Caco-2 (cell line): ENCODE measurements at regions not wholly inside any gene's neighbourhood (a gene's known extent, or its start where the extent isn't known, plus 50 kb on each side); places are given as distances from the start of the nearest gene placed in this dataset.

Experiments used
- BruUV-seq: library from RNA; stranded (reverse); fragments of 400-500 nt; replicated peaks from 2 replicates; lab custom pipeline; 2021; lab: Mats Ljungman, UMichigan
- CTCF ChIA-PET: fragments of 300-600 bp; sonication (Branson Sonifier 250); formaldehyde crosslinking; loops from one replicate; lab custom pipeline; 2022; ENCODE audit warnings: antibody characterized with exemption; lab: Charles Lee
- POLR2A ChIA-PET: fragments of 300-600 bp; sonication (Branson Sonifier 250); formaldehyde crosslinking; loops from one replicate; lab custom pipeline; 2022; ENCODE audit warnings: antibody characterized with exemption; lab: Charles Lee
- DNase-seq, 2 experiments: peaks; one replicate each; pipeline versions ENCODE4 v3.0.0 to v3.0.0-alpha.2; 2020 to 2022
- H3K27me3 ChIP-seq: replicated peaks from 2 replicates; pipeline ENCODE4 v1.6.0; 2011; ENCODE audit warnings: low read length; ENCODE audit not compliant: control insufficient read depth, insufficient read depth
- H3K36me3 ChIP-seq: 2 replicates; pipeline ENCODE4 v1.5.1; 2011; ENCODE audit warnings: low read length; ENCODE audit not compliant: control insufficient read depth, insufficient read depth
- H3K4me1 ChIP-seq: fragments of 250-450 bp; sonication (Bioruptor Pico); 2 replicates; pipeline ENCODE4 v1.5.1; 2020; ENCODE audit warnings: mild to moderate bottlenecking
- H3K4me3 ChIP-seq: 2 replicates; pipeline ENCODE4 v1.5.1; 2011; ENCODE audit warnings: low read depth, mild to moderate bottlenecking, control low read depth, low read length
- H3K9me3 ChIP-seq: fragments of 250-450 bp; sonication (Bioruptor Pico); 2 replicates; pipeline ENCODE4 v1.5.1; 2020; ENCODE audit warnings: mild to moderate bottlenecking, moderate library complexity
- H3K27ac Mint-ChIP-seq: one replicate; pipeline ENCODE4 v1.8.0; 2022; ENCODE audit warnings: mixed read lengths; ENCODE audit not compliant: unreplicated experiment
- H3K27me3 Mint-ChIP-seq: one replicate; pipeline ENCODE4 v1.8.0; 2022; ENCODE audit warnings: mixed read lengths; ENCODE audit not compliant: insufficient read depth, unreplicated experiment
- H3K36me3 Mint-ChIP-seq: one replicate; pipeline ENCODE4 v1.8.0; 2022; ENCODE audit warnings: mild to moderate bottlenecking, mixed read lengths; ENCODE audit not compliant: insufficient read depth, unreplicated experiment
- H3K4me1 Mint-ChIP-seq: one replicate; pipeline ENCODE4 v1.8.0; 2022; ENCODE audit warnings: low read depth, mixed read lengths; ENCODE audit not compliant: unreplicated experiment
- H3K4me3 Mint-ChIP-seq: one replicate; pipeline ENCODE4 v1.8.0; 2022; ENCODE audit warnings: mild to moderate bottlenecking, moderate library complexity, mixed read lengths; ENCODE audit not compliant: unreplicated experiment
- H3K9me3 Mint-ChIP-seq: one replicate; pipeline ENCODE4 v1.8.0; 2022; ENCODE audit warnings: mixed read lengths; ENCODE audit not compliant: unreplicated experiment
- intact Hi-C: fragments of 100-400 bp; cut with micrococcal nuclease; formaldehyde crosslinking; loops from one replicate; pipeline ENCODE4 v1.10.0; 2022; ENCODE audit not compliant: unreplicated experiment
- TF ChIP-seq, protein P1 (sequence below), 2 experiments: fragments of 200-600 bp in 1 of 2; IDR thresholded peaks; 1 replicate in 1 of 2; 2 replicates in 1 of 2; pipeline versions ENCODE4 v1.5.1 to v1.8.0; 2011 to 2022; ENCODE audit warnings: antibody characterized with exemption in 1 of 2, control low read depth in 1 of 2, inconsistent platforms in 1 of 2, low read depth in 1 of 2, low read length in 1 of 2, mild to moderate bottlenecking in 1 of 2, moderate library complexity in 1 of 2; ENCODE audit not compliant: insufficient read depth in 1 of 2, severe bottlenecking in 1 of 2, unreplicated experiment in 1 of 2

GRCh38 chr12:127143020-127143419 lies 1124.0 kb upstream of the TMEM132C start:
- H3K36me3 Mint-ChIP-seq, result peaks cover 6% of the 10 kb centered on the region
- H3K9me3 Mint-ChIP-seq, result peaks cover 27% of the 10 kb centered on the region

DNA sequence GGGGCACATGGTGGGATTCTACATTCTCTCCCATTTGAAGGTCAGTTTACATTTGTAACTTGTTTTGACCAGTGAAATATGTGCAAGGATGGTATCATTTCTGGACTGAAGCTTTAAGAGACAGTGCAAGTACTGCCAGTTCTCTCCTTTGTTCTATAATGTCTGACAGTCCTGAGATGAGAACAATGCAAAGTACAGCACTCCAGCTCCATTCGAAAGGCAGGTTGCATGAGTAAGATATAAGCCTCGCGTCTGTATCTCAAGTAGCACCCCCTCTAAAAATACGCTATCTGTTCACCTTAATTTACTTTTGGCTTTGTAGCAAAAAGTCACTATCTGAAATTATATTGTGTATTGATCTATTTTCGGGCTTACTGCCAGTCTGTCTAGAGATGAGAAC lies 1122.2 kb upstream of the TMEM132C start:
- no peak overlapping the region for H3K4me3 Mint-ChIP-seq
- ChIA-PET CTCF (no interaction called here), POLR2A (no interaction called here)
- no peaks in the 10 kb centered on the region for H3K27me3 Mint-ChIP-seq
- no peaks in the 10 kb centered on the region for H3K27me3 ChIP-seq
- no peaks in the 10 kb centered on the region for H3K36me3 ChIP-seq
- TF ChIP-seq, protein P1, sequence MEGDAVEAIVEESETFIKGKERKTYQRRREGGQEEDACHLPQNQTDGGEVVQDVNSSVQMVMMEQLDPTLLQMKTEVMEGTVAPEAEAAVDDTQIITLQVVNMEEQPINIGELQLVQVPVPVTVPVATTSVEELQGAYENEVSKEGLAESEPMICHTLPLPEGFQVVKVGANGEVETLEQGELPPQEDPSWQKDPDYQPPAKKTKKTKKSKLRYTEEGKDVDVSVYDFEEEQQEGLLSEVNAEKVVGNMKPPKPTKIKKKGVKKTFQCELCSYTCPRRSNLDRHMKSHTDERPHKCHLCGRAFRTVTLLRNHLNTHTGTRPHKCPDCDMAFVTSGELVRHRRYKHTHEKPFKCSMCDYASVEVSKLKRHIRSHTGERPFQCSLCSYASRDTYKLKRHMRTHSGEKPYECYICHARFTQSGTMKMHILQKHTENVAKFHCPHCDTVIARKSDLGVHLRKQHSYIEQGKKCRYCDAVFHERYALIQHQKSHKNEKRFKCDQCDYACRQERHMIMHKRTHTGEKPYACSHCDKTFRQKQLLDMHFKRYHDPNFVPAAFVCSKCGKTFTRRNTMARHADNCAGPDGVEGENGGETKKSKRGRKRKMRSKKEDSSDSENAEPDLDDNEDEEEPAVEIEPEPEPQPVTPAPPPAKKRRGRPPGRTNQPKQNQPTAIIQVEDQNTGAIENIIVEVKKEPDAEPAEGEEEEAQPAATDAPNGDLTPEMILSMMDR (IDR thresholded peaks at IDR 0.05; ENCODE audit: insufficient read depth in 1 of 2, low read depth in 1 of 2, low read length in 1 of 2, severe bottlenecking in 1 of 2, unreplicated experiment in 1 of 2), result no peak
- peaks cover 6% of the 10 kb centered on the region for H3K36me3 Mint-ChIP-seq
- H3K4me1 Mint-ChIP-seq, result no peaks in the 10 kb centered on the region
- no peaks in the 10 kb centered on the region for H3K4me1 ChIP-seq
- intact Hi-C loops, result no loop called here
- peaks cover 26% of the 10 kb centered on the region for H3K9me3 Mint-ChIP-seq
- no peak overlapping the region for H3K4me3 ChIP-seq
- BruUV-seq, result TSS peak; percentile 62
- no peaks in the 10 kb centered on the region for H3K9me3 ChIP-seq
- no peak for DNase-seq
- no peak overlapping the region for H3K27ac Mint-ChIP-seq

More at GRCh38 chr12:127143020-127143419, 1124.0 kb upstream of the TMEM132C start:
- no peaks in the 10 kb centered on the region for H3K36me3 ChIP-seq
- TF ChIP-seq, protein P1 (IDR thresholded peaks at IDR 0.05; ENCODE audit: insufficient read depth in 1 of 2, low read depth in 1 of 2, low read length in 1 of 2, severe bottlenecking in 1 of 2, unreplicated experiment in 1 of 2), result no peak
- H3K4me3 ChIP-seq, result no peak overlapping the region
- DNase-seq, result no peak
- no peaks in the 10 kb centered on the region for H3K27me3 ChIP-seq
- no peaks in the 10 kb centered on the region for H3K4me1 Mint-ChIP-seq
- no peaks in the 10 kb centered on the region for H3K27me3 Mint-ChIP-seq
- intact Hi-C loops, result no loop called here
- H3K4me3 Mint-ChIP-seq, result no peak overlapping the region
- BruUV-seq, result no TSS peak
- ChIA-PET CTCF (no interaction called here), POLR2A (no interaction called here)
- no peaks in the 10 kb centered on the region for H3K4me1 ChIP-seq
- no peaks in the 10 kb centered on the region for H3K9me3 ChIP-seq
- no peak overlapping the region for H3K27ac Mint-ChIP-seq

- POLR2A ChIA-PET, result interaction anchor here (0.6 kb wide), 1 partner anchor 1112 kb away, joined by 4 read pairs; no protein-coding TSS in a partner anchor
Observed at GRCh38 chr12:127145241-127145928, 1121.6 kb upstream of the TMEM132C start.

More at GRCh38 chr12:127145241-127145928, 1121.6 kb upstream of the TMEM132C start:
- CTCF ChIA-PET, result interaction anchor here (1.0 kb wide), 1 partner anchor 37 kb away, joined by 3 read pairs; no protein-coding TSS in a partner anchor
- TF ChIP-seq, protein P1 (IDR thresholded peaks at IDR 0.05; ENCODE audit: insufficient read depth in 1 of 2, low read depth in 1 of 2, low read length in 1 of 2, severe bottlenecking in 1 of 2, unreplicated experiment in 1 of 2), result no peak
- H3K4me3 ChIP-seq, result peak overlapping the region; percentile 82
- no peaks in the 10 kb centered on the region for H3K36me3 ChIP-seq
- DNase-seq, result no peak
- intact Hi-C loops, result no loop called here
- no peaks in the 10 kb centered on the region for H3K9me3 ChIP-seq
- H3K27me3 ChIP-seq, result no peaks in the 10 kb centered on the region
- H3K4me3 Mint-ChIP-seq, result peak overlapping the region; percentile 90
- no peaks in the 10 kb centered on the region for H3K4me1 ChIP-seq
- no peaks in the 10 kb centered on the region for H3K4me1 Mint-ChIP-seq
- H3K27ac Mint-ChIP-seq, result peak overlapping the region; percentile 93
- H3K36me3 Mint-ChIP-seq, result peaks cover 6% of the 10 kb centered on the region
- H3K27me3 Mint-ChIP-seq, result no peaks in the 10 kb centered on the region
- H3K9me3 Mint-ChIP-seq, result peaks cover 20% of the 10 kb centered on the region
- no TSS peak for BruUV-seq
